AG09319 (cell line): ENCODE measurements at regions not wholly inside any gene's neighbourhood (a gene's known extent, or its start where the extent isn't known, plus 50 kb on each side); places are given as distances from the start of the nearest gene placed in this dataset.

ENCODE experiments used
- DNase-seq: peaks from one replicate; pipeline ENCODE4 v3.0.0-alpha.2; 2010; ENCODE audit warnings: low read depth; ENCODE audit errors: extremely low read depth
- CTCF ChIP-seq: IDR thresholded peaks from 2 replicates; pipeline ENCODE4 v1.5.1; 2011; ENCODE audit warnings: low read depth, mild to moderate bottlenecking, inconsistent platforms, low read length, moderate library complexity

- DNase-seq = no peak
- TF ChIP-seq CTCF = no peak
These were observed 78.7 kb downstream of the SIK1 start for GRCh38 chr21:43348170-43348766.

- no peak for DNase-seq
- no peak for TF ChIP-seq CTCF
These were observed 79.3 kb downstream of the SIK1 start for GRCh38 chr21:43347461-43348169.

- no peak for TF ChIP-seq CTCF
- DNase-seq = no peak
These were observed 80.4 kb downstream of the SIK1 start for GRCh38 chr21:43346551-43346950.

GRCh38 chr21:43345746-43346409 is 81.1 kb downstream of the SIK1 start:
- TF ChIP-seq CTCF = no peak
- no peak for DNase-seq

GRCh38 chr21:43345046-43345745 is 81.7 kb downstream of the SIK1 start:
- TF ChIP-seq CTCF = no peak
- DNase-seq = no peak

- no peak for DNase-seq
- TF ChIP-seq CTCF = no peak
These were observed 82.7 kb downstream of the SIK1 start for GRCh38 chr21:43343992-43344886.
